ENCODE measurements at regions not wholly inside any gene's neighbourhood (a gene's known extent, or its start where the extent isn't known, plus 50 kb on each side); places are given as distances from the start of the nearest gene placed in this dataset.

DNA sequence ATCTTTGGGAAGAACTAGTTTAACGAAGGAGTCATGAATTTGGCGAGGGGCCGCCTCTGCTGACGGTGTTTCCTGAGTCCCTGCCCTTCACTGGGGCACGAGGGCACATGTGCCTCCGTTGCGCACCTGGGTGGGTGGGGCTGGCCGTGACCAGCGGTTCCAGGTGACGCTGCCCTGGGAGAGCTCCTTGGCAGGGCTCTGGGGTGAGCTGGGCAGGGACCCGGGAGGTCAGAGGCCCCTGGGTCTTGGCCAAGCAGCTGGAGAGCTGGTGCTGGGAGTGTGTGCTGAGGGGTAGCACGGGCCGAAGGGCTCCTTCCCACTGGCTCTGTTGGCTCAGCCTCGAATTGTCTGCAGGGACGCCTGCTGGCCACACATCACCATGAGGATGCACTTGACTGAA is 104.6 kb downstream of the RTP5 start:
- no peak for TF ChIP-seq EZH2 (IDR thresholded peaks at IDR 0.05; ENCODE audit: borderline replicate concordance)
- TF ChIP-seq, protein P1, sequence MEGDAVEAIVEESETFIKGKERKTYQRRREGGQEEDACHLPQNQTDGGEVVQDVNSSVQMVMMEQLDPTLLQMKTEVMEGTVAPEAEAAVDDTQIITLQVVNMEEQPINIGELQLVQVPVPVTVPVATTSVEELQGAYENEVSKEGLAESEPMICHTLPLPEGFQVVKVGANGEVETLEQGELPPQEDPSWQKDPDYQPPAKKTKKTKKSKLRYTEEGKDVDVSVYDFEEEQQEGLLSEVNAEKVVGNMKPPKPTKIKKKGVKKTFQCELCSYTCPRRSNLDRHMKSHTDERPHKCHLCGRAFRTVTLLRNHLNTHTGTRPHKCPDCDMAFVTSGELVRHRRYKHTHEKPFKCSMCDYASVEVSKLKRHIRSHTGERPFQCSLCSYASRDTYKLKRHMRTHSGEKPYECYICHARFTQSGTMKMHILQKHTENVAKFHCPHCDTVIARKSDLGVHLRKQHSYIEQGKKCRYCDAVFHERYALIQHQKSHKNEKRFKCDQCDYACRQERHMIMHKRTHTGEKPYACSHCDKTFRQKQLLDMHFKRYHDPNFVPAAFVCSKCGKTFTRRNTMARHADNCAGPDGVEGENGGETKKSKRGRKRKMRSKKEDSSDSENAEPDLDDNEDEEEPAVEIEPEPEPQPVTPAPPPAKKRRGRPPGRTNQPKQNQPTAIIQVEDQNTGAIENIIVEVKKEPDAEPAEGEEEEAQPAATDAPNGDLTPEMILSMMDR (IDR thresholded peaks at IDR 0.05; ENCODE audit: poor library complexity): no peak
- TF ChIP-seq EZH2phosphoT487 (IDR thresholded peaks at IDR 0.05; ENCODE audit: low read depth, severe bottlenecking, unreplicated experiment): no peak
